ENCODE measurements at regions not wholly inside any gene's neighbourhood (a gene's known extent, or its start where the extent isn't known, plus 50 kb on each side); places are given as distances from the start of the nearest gene placed in this dataset.

GRCh38 chr13:59345311-59345710, 818.4 kb downstream of the DIAPH3 start:
- no peak for TF ChIP-seq POLR2A (IDR thresholded peaks at IDR 0.05)
- TF ChIP-seq, protein P1, sequence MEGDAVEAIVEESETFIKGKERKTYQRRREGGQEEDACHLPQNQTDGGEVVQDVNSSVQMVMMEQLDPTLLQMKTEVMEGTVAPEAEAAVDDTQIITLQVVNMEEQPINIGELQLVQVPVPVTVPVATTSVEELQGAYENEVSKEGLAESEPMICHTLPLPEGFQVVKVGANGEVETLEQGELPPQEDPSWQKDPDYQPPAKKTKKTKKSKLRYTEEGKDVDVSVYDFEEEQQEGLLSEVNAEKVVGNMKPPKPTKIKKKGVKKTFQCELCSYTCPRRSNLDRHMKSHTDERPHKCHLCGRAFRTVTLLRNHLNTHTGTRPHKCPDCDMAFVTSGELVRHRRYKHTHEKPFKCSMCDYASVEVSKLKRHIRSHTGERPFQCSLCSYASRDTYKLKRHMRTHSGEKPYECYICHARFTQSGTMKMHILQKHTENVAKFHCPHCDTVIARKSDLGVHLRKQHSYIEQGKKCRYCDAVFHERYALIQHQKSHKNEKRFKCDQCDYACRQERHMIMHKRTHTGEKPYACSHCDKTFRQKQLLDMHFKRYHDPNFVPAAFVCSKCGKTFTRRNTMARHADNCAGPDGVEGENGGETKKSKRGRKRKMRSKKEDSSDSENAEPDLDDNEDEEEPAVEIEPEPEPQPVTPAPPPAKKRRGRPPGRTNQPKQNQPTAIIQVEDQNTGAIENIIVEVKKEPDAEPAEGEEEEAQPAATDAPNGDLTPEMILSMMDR (IDR thresholded peaks at IDR 0.05), result no peak

All from tibial nerve (tissue), 3 donors.